ENCODE measurements at regions not wholly inside any gene's neighbourhood (a gene's known extent, or its start where the extent isn't known, plus 50 kb on each side); places are given as distances from the start of the nearest gene placed in this dataset.

DNA sequence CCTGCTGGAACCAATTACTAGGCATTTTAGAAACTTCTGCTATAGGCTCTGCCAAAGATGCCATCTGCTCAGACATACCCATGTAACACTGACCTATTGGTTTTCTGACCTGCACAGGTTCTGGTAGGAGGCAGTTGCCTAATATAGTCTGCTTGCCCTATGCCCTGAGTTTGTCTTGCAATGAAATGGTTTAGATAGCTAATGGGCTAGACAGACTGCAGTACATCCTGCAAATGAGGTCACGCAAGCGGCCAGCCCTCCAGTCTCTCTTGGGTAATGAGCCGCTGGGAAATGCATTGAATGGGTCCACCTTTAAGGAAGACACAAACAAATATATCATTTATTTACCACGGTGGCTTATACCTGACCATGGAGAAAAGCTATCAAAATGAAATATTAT is 90.6 kb upstream of the B3GAT2 start:
- Histone ChIP-seq H3K79me2 (ENCODE audit: control insufficient read depth in 1 of 2, insufficient read depth in 2 of 2, low read length in 2 of 2) (no peaks in the 10 kb centered on the region), H3K4ac (replicated peaks; ENCODE audit: insufficient read length, low read depth, low read length) (no peak overlapping the region), H3K4me3 (ENCODE audit: extremely low read depth in 1 of 4, insufficient read depth in 2 of 4, low read depth in 3 of 4, low read length in 4 of 4) (no peak overlapping the region), H2BK120ac (replicated peaks; ENCODE audit: low read depth, low read length) (no peak overlapping the region), H3K27ac (ENCODE audit: low read depth, low read length) (no peak overlapping the region), H3K9ac (replicated peaks in 1 of 4; ENCODE audit: extremely low read depth in 1 of 4, low read depth in 3 of 4, low read length in 3 of 4) (no peak overlapping the region), H3K14ac (ENCODE audit: insufficient read length) (no peak overlapping the region), H3K18ac (ENCODE audit: extremely low read depth, low read length) (no peak overlapping the region), H4K8ac (ENCODE audit: extremely low read depth, insufficient read depth, low read length) (no peak overlapping the region), H2AFZ (ENCODE audit: low read length) (no peak overlapping the region), H2BK15ac (ENCODE audit: low read length) (no peak overlapping the region), H3K9me3 (ENCODE audit: insufficient read depth in 2 of 2, low read depth in 1 of 2, low read length in 1 of 2) (no peaks in the 10 kb centered on the region), H2BK20ac (ENCODE audit: low read length) (no peak overlapping the region), H3K79me1 (ENCODE audit: low read depth, low read length) (no peaks in the 10 kb centered on the region), H4K91ac (replicated peaks; ENCODE audit: insufficient read length, low read length) (no peak overlapping the region), H2BK5ac (ENCODE audit: low read depth, low read length) (no peak overlapping the region), H2BK12ac (ENCODE audit: low read depth, low read length) (no peak overlapping the region), H3K27me3 (replicated peaks in 1 of 4; ENCODE audit: control insufficient read depth in 3 of 4, extremely low read depth in 1 of 4, insufficient read depth in 3 of 4, low read length in 3 of 4) (no peaks in the 10 kb centered on the region), H3K56ac (replicated peaks; ENCODE audit: insufficient read length, low read depth, low read length) (no peak overlapping the region), H3K23me2 (ENCODE audit: low read depth, low read length) (no peaks in the 10 kb centered on the region; the same call in 1 of the 2 replicates), H3K36me3 (ENCODE audit: control insufficient read depth in 2 of 4, insufficient read depth in 4 of 4, low read length in 3 of 4) (no peaks in the 10 kb centered on the region), H3K4me1 (replicated peaks in 1 of 4; ENCODE audit: control insufficient read depth in 3 of 4, insufficient read depth in 4 of 4, low read length in 3 of 4) (no peaks in the 10 kb centered on the region), H2AK5ac (ENCODE audit: low read depth, low read length) (no peak overlapping the region), H4K20me1 (replicated peaks in 1 of 2; ENCODE audit: control insufficient read depth in 1 of 2, insufficient read depth in 2 of 2, low read length in 2 of 2) (no peaks in the 10 kb centered on the region), H3K4me2 (ENCODE audit: insufficient read depth in 1 of 2, low read depth in 2 of 2, low read length in 2 of 2) (no peak overlapping the region), H3K23ac (ENCODE audit: insufficient read length) (no peak overlapping the region), H4K5ac (ENCODE audit: insufficient read length, low read depth, low read length) (no peak overlapping the region)
- FAIRE-seq, result no peak
- TF ChIP-seq SP2 (IDR thresholded peaks at IDR 0.05; ENCODE audit: low read length), result no peak
- TF ChIP-seq FOSL1 (IDR thresholded peaks at IDR 0.05; ENCODE audit: insufficient read depth, low read depth, low read length), result no peak
- TF ChIP-seq JUN (IDR thresholded peaks at IDR 0.05; ENCODE audit: low read depth, low read length), result no peak
- TF ChIP-seq TBP (IDR thresholded peaks at IDR 0.05; ENCODE audit: low read depth, low read length), result no peak
- TF ChIP-seq SAP30 (IDR thresholded peaks at IDR 0.05; ENCODE audit: insufficient read depth, insufficient replicate concordance, low read length), result no peak
- no peak for TF ChIP-seq ZNF274 (IDR thresholded peaks at IDR 0.05; ENCODE audit: borderline replicate concordance, extremely low read depth, low read length)
- TF ChIP-seq SUZ12 (IDR thresholded peaks at IDR 0.05; ENCODE audit: low read length), result no peak
- no peak for TF ChIP-seq KDM1A (IDR thresholded peaks at IDR 0.05; ENCODE audit: borderline replicate concordance, low read length)
- no peak for TF ChIP-seq RFX5 (IDR thresholded peaks at IDR 0.05; ENCODE audit: borderline replicate concordance, low read depth, low read length)
- TF ChIP-seq CTBP2 (IDR thresholded peaks at IDR 0.05; ENCODE audit: borderline replicate concordance, insufficient read depth, insufficient read length, low read length), result no peak
- no peak for DNase-seq (ENCODE audit: low read depth in 1 of 2, low spot score in 2 of 2)
- ChIA-PET CTCF (ENCODE audit: partially characterized antibody) (no interaction called here), POLR2A (ENCODE audit: partially characterized antibody) (no interaction called here)
- WGBS, 2 experiments (ENCODE audit: extremely low coverage in 1 of 2, insufficient coverage in 1 of 2, insufficient read length in 1 of 2, insufficient replicate concordance in 2 of 2, low coverage in 1 of 2, low lambda C conversion rate in 2 of 2, missing lambda C conversion rate in 1 of 2), result 90% methylated on average over 4 of the region's 4 CpGs; no CpG with 5 or more reads in 1 of the 2 experiments
